UCSD-AML1 (cell line): ENCODE measurements at regions not wholly inside any gene's neighbourhood (a gene's known extent, or its start where the extent isn't known, plus 50 kb on each side); places are given as distances from the start of the nearest gene placed in this dataset.

Source experiments
- DNase-seq: peaks from one replicate; lab custom pipeline; 2025; ENCODE audit not compliant: unreplicated experiment; lab: John Stamatoyannopoulos, UW

DNA sequence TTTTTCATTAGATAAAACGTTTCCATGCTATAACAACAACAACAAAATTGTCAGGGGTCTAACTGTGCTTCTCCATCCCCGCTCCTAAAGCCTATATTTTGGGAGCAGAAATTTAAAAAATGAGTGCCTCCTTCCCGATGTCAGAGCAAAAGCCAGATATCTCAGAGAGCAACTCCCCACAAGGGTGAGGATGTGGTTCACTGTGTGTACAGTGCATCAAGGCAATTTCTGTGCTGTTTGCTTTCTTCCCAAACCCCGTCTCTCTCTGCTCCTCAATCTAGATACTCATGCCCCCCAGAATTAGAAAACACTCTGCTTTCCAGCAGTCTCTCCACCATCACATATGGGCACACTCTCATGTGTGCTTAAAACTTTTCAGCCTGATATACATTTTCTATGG is 76.7 kb upstream of the MBNL1 start:
- DNase-seq, result peak; percentile 14

DNA sequence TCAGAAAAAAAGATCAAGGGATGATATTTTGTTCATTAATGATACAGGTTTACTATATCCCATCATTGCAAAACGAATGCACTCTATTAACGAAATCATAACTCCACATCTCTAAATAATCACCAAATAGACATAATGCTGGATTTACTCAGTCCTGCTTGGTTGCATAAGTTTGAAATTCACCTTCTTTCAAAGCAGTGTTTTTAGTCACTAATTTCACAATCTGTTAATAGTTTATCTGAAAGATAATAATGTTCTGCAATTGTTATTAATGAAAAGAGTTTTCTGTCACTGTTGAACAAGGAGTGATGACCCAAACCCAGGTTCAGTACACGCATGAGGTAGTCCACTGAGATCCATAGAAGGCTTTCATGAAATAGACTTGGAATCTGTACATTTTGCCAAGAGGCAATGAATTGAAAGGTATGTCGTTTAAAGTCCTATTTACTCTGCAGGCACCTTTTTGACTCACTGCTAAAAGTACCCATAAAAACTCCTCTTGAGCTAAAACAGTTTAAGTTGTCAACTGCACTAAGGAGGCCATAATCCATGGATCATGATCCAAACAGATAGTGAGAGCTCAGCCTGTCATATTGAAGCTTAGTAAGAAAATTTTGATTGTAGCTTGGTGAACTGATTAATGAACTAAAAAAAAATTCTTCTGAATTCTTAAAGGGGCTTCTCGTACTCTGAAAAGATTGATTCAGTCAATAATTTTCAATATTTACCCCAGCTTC is 75.6 kb upstream of the MBNL1 start:
- no peak for DNase-seq

DNA sequence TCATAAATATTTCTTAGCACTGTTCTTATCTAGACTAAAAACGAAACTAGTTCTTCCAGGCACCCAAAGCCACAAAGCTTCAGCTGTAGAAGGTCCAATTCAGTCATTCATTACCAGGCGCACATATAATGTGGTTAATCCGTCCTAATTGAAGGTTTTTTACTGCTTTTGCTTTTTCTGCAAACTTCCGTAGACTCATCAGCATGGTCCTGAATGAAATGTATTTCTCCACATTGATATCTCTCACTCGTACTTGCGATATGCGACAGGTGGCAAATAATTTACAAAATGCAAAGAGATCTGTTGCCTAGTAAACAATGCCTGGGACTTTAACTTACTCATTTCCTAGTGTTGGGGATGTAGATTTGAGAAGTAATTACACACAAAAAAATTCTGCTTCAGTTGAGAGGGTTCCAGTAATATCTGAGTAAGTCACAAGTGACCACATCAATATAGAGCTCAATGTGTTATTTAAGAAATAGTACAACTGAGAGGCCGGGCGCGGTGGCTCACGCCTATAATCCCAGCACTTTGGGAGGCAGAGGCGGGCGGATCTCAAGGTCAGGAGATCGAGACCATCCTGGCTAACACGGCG is 75.0 kb upstream of the MBNL1 start:
- DNase-seq, result peak; percentile 11

DNA sequence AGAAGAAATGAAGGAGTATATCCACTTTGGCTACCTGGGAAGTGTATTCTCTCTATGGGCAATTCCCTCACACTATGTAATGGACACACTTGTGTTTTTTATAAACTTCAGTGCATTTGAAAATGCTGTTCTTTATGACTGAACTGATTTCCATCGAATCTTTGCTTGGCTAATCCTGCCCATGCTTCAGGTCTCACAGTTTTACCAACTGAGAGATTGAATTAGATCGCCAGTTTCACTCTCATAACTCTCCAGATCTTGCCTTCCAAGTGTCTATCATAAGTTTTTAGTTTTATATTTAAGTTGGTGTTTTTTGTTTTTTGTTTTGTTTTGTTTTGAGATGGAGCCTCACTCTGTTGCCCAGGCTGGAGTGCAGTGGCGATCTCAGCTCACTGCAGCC is 73.5 kb upstream of the MBNL1 start:
- no peak for DNase-seq

DNA sequence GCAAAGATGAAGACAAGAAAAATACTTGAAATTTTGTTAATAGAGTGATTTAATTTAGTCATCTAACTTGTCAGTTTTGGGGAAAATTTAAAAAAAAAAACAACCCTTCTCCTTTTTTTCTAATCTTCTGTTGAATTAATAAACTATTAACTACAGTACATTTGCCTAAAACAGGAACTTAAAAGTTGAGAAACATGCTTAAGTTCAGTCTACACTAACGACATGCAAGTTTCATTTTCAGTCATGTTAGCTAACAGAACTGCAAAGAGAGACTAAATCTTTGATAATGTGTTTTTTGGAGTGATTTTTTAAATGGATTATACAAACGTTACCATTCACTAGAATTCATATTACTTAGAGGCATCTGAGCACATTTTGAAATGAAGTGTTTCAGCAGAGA is 71.9 kb upstream of the MBNL1 start:
- no peak for DNase-seq

DNA sequence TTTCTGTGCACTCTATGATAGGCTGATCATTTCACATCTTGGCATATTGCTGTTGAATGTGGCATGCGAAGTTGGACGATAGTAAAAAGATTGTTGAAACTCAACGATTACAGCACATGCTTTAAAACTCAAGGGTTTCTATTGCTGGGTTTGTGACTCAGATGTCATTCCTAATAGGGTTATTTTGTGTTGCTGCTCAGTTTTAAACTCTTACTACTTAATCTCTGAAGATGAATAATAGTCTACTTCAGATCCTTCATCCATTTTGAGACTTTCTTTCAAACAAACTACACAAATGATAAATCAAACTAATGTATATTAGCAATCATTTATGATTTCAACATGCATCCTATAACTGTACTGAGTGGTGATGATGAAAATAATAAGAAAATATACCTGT is 71.3 kb upstream of the MBNL1 start:
- no peak for DNase-seq

DNA sequence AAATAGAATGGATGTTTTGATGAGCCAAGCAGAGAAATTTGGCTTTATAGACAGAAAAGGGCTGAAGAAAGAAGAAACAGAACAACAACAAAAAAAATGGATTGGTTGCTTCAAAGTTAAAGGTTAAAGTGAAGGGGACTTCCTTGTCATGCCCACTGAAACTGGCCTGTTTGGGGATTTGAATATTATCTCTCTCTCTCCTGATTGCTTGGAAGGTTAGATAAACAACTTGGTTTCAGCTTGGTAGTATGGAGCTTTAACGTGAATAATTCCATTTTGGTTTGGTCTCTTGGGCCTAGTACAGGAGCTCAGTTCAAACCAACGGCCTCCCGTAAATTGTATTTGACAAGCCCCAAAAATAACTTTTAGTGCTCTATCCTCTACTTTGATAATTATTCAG is 70.8 kb upstream of the MBNL1 start:
- no peak for DNase-seq

DNA sequence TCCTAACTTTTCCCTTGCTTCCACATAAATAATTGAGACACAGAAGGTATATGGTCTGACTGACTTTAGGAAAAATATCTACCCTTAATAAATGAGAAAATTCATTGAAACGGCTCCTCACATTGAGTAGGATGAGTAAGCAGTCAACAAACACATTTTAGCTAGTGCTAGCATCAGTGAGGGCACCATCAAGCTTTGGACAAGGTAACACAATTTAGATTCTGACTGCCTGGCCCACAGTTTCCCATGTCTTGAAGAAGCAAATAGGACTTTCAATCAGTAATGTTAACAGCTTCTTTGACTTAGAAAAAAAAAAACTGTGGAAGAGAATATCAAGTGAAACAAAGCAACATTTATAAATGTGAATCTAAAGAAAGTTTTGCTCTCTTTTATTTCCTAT is 70.1 kb upstream of the MBNL1 start:
- DNase-seq, result no peak

DNA sequence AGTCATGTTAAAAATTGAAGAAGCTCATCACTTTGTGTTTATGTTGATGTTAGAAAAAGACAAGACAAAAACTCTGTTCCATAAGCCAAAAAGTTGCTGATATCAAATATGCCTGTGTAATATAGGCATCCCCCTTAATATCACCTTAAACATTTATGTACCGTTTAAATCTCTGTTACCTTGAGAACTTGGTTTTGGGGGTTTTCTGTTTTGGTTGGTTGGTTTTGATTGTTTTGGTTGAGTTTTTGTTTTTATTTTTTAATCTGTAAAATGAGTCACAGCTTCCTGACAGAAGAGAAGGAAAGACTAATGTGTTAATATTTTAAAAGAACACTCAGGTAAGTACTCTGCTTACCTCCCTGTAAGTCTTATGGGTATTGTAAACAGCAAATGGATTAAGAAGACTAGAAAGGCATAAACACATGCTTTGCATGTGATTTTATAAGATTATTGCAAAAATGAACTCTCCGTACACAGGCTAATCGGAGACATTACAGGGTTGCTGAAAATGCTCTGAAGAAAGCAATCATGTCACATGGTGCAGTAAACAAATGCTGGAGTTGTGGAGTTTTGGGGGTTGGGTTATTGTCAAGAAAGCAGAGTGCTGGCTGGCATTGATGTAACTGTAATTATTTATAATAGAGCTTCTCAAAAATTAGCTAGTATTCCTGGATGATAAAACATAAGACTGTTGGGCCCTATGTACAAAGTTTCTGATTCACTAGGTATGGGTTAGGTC is 69.5 kb upstream of the MBNL1 start:
- DNase-seq, result no peak

DNA sequence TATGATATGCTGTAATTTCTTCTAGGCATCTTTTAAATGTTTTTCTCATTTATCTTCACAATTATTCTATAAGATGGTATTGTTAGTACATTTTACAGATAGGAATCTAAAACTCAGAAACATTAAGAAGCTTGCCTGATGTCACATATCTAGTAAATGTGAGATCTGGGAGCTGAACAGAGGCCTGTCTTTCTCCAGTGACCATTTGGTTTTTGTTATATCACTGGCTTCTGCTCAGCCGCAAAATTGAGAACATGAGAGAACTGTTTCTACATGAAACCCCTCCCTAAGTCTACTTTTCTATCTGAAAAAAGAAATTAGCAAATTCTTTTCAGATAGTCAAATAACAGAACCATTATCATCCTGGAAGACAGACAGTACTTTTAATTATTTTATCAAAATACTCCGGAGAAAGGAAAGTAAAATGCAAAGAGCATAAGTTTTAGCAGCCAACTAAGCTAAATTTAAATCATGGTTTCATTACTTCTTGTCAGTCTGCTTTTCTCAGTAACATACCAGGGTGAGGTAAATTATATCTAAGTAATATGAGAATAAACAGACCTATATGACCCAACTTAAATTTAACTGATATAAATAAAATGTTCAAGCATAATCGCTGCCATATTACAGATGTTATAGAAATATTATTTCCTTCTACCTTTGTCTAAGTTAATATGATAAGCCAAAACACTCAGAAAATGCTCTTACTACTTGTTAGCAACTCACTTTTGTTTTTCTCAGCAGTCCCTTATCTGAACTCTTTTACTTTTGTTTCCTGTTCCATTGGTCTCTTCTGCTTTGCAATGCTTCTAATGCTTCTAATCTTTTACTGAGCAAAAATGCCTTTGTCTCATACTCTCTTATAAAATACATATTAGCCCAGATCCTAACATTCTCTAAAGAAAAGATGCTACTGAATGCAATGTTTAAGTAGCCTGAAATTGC is 68.0 kb upstream of the MBNL1 start:
- DNase-seq, result no peak

DNA sequence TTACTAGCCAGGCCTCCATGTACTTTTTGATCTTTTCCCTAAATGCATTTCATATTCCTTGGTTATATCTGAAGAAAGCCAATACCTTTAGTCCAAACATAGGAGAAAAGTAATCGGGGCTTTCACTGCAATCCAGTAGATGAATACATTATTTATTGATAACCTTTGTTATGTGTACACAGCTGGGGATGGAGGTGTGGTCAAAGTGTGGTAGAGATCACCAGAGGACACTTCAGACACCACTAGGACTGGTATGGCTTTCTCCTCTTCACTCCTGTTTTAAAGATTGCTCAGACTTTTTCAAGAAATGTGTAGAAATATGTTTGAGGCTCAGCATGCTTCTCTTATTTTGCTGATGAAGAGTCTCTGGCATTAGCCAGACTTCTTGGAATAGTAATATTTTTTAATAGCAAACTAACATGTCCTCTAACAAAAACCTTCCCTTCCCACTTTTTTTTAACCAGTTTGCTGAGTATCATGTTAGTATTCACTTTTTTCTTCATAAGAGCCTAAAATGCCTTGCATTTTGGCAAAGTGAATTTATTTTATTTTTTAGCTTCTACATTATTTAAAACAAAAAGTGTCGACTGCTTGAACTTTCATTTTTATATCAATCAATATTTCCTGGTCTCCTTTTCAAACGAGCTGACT is 65.6 kb upstream of the MBNL1 start:
- no peak for DNase-seq

DNA sequence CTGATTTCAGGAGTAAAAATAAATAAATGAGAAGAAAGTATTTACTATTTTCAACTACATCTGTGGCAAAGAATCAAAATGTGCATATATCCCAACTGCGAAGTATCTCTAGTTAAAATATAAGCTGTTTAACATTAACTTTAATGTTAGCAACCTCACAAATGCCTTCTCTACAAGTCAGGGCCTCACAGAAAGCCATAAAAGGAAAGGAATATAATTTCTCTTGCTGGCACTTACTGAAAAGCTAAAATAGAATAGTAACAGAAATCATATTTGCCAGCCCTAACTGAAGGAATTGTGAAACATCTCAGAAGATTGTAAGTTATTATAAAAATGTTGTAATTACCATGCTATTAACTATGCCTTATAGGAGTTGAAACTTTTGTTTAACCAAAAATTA is 65.1 kb upstream of the MBNL1 start:
- no peak for DNase-seq

DNA sequence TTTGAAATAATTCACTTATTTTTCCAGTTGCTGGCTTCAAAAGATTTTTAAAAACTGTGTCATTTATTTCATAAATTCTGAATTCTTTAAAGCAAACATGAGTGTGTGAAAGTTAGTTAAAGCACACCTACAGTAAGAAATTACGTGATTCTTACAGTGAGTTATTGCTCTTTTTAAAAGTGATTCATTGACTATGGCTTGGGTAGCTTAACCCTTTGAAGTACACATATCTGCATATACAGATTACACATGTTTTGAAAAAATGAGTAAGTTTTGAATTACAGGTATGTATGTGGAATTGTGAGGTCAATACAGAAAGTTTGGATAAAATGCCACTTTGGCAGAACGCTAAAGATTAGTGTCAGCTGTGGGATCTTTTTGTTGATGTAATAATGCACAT is 64.5 kb upstream of the MBNL1 start:
- DNase-seq, result no peak

DNA sequence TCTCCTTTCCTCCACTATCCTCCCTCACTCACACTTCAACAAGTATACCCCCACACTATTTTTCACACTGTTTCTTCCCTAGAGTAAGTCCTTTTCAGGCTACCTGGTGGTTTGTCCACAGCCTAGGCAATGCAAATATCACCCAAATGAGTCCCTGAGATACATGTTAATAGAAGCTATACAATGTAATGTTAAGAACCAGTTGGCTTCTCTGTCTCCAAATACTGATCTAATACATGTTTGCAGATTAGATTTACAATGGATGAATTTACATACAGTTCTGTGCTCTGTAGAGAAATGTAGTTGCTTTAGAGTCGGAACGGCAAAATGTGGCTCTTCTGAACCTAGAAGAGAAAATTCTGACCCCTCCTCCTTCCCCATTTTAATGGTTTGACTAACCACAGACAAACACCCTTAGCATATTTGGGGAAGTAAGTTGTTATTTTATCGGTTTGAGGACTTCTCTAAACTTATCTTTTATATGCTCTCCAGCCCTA is 63.6 kb upstream of the MBNL1 start:
- DNase-seq, result no peak

DNA sequence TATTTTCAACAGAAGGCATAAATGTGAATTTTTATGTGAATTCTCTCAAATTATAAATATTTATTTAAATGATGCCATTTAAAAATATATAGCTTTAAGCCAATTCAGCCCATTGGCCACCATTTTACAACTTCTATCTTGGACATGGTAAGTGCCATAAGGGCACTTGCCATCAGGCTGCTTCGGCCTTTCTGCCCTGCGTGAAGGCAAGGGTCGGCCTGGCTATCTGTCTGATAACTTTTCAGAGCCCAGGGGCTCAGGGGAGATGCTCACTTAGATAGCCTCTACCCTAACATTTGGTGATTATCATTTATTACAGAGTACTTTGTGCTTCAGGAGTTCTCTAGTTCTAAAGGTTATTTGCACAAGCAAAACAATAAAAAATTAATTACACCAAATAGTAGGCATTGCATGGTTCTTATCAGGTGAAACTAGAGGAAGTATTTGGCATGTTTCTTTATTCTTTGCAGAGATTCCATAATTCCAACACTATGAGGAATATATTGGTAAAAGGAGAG is 62.4 kb upstream of the MBNL1 start:
- DNase-seq, result no peak

DNA sequence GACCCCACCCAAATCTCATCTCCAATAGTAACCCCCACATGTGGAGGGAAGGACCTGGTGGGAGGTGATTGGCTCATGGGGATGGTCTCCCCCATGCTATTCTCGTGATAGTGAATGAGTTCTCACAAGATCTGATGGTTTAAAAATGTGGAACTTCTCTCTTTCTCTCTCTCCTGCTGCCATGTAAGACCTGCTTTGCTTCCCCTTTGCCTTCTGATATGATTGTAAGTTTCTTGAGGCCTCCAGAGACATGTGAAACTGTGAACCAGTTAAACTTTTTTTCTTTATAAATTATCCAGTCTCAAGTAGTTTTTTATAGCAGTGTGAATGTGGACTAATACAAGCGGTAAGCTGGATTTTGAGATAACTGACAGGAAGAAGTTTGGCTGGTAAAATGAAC is 60.3 kb upstream of the MBNL1 start:
- no peak for DNase-seq

DNA sequence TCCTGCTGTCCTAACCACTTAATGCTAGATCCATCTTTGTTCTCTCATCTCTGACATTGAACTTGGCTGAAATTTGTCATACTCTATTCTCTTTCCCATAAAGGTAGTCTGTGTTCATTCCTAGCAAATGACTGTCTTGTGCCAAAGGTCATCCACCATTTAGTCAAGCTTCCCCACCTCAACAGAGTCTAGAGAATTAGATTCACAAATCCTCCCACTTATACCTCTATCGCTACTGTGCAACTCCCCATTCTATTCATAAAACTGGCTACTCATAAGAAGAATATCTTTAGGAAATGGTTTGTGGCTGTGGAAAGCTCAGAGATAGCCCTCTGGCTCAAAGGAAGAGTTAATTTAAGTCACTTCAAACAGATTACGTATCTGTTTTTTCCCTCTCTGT is 59.7 kb upstream of the MBNL1 start:
- DNase-seq, result no peak

DNA sequence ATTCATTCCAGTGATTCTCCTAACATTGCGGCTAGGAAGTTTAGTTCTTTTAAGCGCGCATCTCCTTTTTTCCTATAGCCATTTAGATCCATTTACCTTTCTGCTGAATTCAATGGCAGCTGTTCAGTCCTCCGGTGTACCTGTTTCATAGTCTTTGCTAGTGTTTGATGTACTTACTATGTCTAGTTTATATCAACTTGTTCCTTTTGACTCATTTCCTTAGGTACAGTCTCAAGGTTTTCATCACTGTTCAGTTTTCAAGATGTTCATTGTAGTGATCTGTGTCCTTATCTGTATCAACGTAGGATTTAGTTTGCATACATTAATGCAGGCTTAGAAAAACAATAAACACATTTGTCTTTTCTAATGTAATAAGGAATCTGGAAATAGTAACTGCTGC is 59.0 kb upstream of the MBNL1 start:
- DNase-seq, result no peak

DNA sequence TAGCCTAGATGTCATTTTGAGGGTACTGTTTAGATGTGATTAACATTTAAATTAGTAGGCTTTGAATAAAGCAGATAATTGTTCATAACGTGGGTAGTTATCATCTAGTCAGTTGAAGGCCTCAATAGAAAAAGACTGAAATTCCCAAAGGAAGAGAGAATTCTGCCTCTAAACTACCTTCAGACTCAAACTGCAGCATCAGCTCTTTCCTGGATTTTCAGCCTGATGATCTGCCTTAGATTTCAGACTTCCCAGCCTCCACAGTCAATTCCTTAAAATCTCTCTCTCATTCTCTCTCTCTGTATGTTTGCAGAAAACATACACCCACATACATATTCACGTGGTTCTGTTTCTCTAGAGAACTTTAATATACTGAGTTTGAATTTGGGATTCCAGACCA is 58.0 kb upstream of the MBNL1 start:
- no peak for DNase-seq

DNA sequence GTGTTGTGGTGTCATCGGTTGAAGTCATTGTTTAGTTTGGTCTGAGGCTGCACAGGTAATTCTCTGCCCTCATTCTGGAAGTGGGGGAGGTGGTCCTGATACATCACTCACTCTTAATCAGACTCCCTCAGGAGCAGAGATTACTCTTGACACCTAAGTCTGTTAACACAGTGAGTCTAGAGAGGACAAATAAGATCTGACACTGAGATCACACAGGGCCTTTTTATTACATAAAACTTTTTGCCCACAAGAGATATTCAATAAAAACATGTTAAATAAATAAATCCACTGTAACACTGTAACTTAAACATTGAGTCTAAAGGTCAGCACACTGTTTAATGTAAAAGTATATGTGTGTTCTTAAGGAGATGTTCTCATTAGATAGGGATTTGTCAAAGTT is 57.1 kb upstream of the MBNL1 start:
- DNase-seq, result no peak
